SU-DHL-6 (cell line): ENCODE measurements at regions not wholly inside any gene's neighbourhood (a gene's known extent, or its start where the extent isn't known, plus 50 kb on each side); places are given as distances from the start of the nearest gene placed in this dataset.

Experiments used
- H2AFZ ChIP-seq: fragments of 200-600 bp; sonication (generic); 2 replicates; pipeline ENCODE4 v1.6.1; 2014; ENCODE audit warnings: low read depth, mild to moderate bottlenecking, moderate library complexity, mixed read lengths, antibody characterized with exemption, low read length; ENCODE audit not compliant: severe bottlenecking
- H3F3A ChIP-seq: fragments of 200-600 bp; shearing (Covaris generic); 2 replicates; pipeline ENCODE4 v1.6.0; 2016; ENCODE audit warnings: antibody characterized with exemption, mild to moderate bottlenecking; ENCODE audit not compliant: insufficient read depth
- H3K27ac ChIP-seq: fragments of 200-600 bp; sonication (generic); 2 replicates; pipeline ENCODE4 v1.5.1; 2016; ENCODE audit warnings: low read depth, mild to moderate bottlenecking, low read length, moderate library complexity, mixed read lengths
- H3K27me3 ChIP-seq: fragments of 200-600 bp; sonication (generic), shearing (Covaris generic); 2 replicates; pipeline ENCODE4 v1.6.0; 2014; ENCODE audit warnings: mild to moderate bottlenecking, low read length
- H3K36me3 ChIP-seq: fragments of 200-600 bp; sonication (generic); 2 replicates; pipeline ENCODE4 v1.6.1; 2014; ENCODE audit warnings: mild to moderate bottlenecking, low read length, mixed read lengths
- H3K4me2 ChIP-seq: fragments of 300-600, 200-600 bp; shearing (Covaris generic), sonication (generic); 2 replicates; pipeline ENCODE4 v1.6.0; 2014; ENCODE audit warnings: low read length, low read depth, mild to moderate bottlenecking; ENCODE audit not compliant: poor library complexity, severe bottlenecking
- H3K4me3 ChIP-seq: fragments of 200-600 bp; sonication (generic); 2 replicates; pipeline ENCODE4 v1.5.1; 2014; ENCODE audit warnings: antibody characterized with exemption, low read length, mild to moderate bottlenecking, mixed read lengths; ENCODE audit not compliant: insufficient read depth, poor library complexity, severe bottlenecking
- H3K79me2 ChIP-seq: fragments of 200-600 bp; sonication (generic); 2 replicates; pipeline ENCODE4 v1.6.1; 2014; ENCODE audit warnings: mild to moderate bottlenecking, low read length, moderate library complexity; ENCODE audit not compliant: insufficient read depth
- H3K9ac ChIP-seq: fragments of 200-600 bp; sonication (generic); 2 replicates; pipeline ENCODE4 v1.7.0; 2014; ENCODE audit warnings: mild to moderate bottlenecking, low read length
- H3K9me2 ChIP-seq: fragments of 200-600 bp; sonication (generic); replicated peaks from 2 replicates; pipeline ENCODE4 v1.6.1; 2014; ENCODE audit warnings: low read length; ENCODE audit not compliant: insufficient read depth
- H3K9me3 ChIP-seq: fragments of 200-600 bp; sonication (generic); 2 replicates; pipeline ENCODE4 v1.6.1; 2014; ENCODE audit warnings: low read length, mixed read lengths; ENCODE audit not compliant: insufficient read depth
- H4K20me1 ChIP-seq: fragments of 200-600 bp; sonication (generic); 2 replicates; pipeline ENCODE4 v1.6.1; 2014; ENCODE audit warnings: low read depth, mild to moderate bottlenecking, antibody characterized with exemption, low read length, moderate library complexity, mixed read lengths
- CTCF ChIP-seq: fragments of 200-600 bp; sonication (generic); IDR thresholded peaks from one replicate; pipeline ENCODE4 v1.5.1; 2017; ENCODE audit warnings: antibody characterized with exemption, mild to moderate bottlenecking, low read length, moderate library complexity; ENCODE audit not compliant: insufficient read depth, poor library complexity, severe bottlenecking
- EZH2phosphoT487 ChIP-seq: fragments of 200-600 bp; sonication (generic), shearing (Covaris generic); conservative IDR thresholded peaks from 2 replicates; pipeline ENCODE4 v1.6.1; 2018; ENCODE audit warnings: mild to moderate bottlenecking, antibody characterized with exemption, low read length, moderate library complexity, mixed read lengths

GRCh38 chr14:87155856-87156488 lies 837.0 kb downstream of the GALC start:
- no peaks in the 10 kb centered on the region for H4K20me1 ChIP-seq
- no peaks in the 10 kb centered on the region for H3F3A ChIP-seq
- no peak overlapping the region for H3K9ac ChIP-seq
- no peaks in the 10 kb centered on the region for H3K27me3 ChIP-seq
- no peaks in the 10 kb centered on the region for H3K79me2 ChIP-seq
- no peaks in the 10 kb centered on the region for H3K9me3 ChIP-seq
- no peak overlapping the region for H2AFZ ChIP-seq
- no peaks in the 10 kb centered on the region for H3K36me3 ChIP-seq
- H3K27ac ChIP-seq, result no peak overlapping the region
- H3K9me2 ChIP-seq, result no peaks in the 10 kb centered on the region
- no peak overlapping the region for H3K4me2 ChIP-seq
- TF ChIP-seq EZH2phosphoT487 (no peak), CTCF (no peak)
- no peak overlapping the region for H3K4me3 ChIP-seq

GRCh38 chr14:87153901-87154300 lies 839.1 kb downstream of the GALC start:
- H2AFZ ChIP-seq, result no peak overlapping the region
- no peaks in the 10 kb centered on the region for H3K9me3 ChIP-seq
- no peaks in the 10 kb centered on the region for H3K79me2 ChIP-seq
- no peaks in the 10 kb centered on the region for H4K20me1 ChIP-seq
- H3K9ac ChIP-seq, result no peak overlapping the region
- no peaks in the 10 kb centered on the region for H3K27me3 ChIP-seq
- H3K4me2 ChIP-seq, result no peak overlapping the region
- no peaks in the 10 kb centered on the region for H3F3A ChIP-seq
- H3K4me3 ChIP-seq, result no peak overlapping the region
- no peaks in the 10 kb centered on the region for H3K36me3 ChIP-seq
- H3K27ac ChIP-seq, result no peak overlapping the region
- TF ChIP-seq EZH2phosphoT487, result no peak
- TF ChIP-seq CTCF, result no peak
- H3K9me2 ChIP-seq, result no peaks in the 10 kb centered on the region

- no peaks in the 10 kb centered on the region for H3K36me3 ChIP-seq
- no peaks in the 10 kb centered on the region for H3K9me2 ChIP-seq
- H2AFZ ChIP-seq, result no peak overlapping the region
- no peak overlapping the region for H3K27ac ChIP-seq
- H3K9me3 ChIP-seq, result no peaks in the 10 kb centered on the region
- H4K20me1 ChIP-seq, result no peaks in the 10 kb centered on the region
- no peak overlapping the region for H3K4me3 ChIP-seq
- no peaks in the 10 kb centered on the region for H3F3A ChIP-seq
- no peak overlapping the region for H3K9ac ChIP-seq
- TF ChIP-seq EZH2phosphoT487 (no peak), CTCF (no peak)
- no peak overlapping the region for H3K4me2 ChIP-seq
- no peaks in the 10 kb centered on the region for H3K79me2 ChIP-seq
- H3K27me3 ChIP-seq, result no peaks in the 10 kb centered on the region
These were observed 839.6 kb downstream of the GALC start for GRCh38 chr14:87153391-87153790.
